Retina (tissue), 1 donor: ENCODE measurements at regions not wholly inside any gene's neighbourhood (a gene's known extent, or its start where the extent isn't known, plus 50 kb on each side); places are given as distances from the start of the nearest gene placed in this dataset.

ENCODE experiments used
- DNase-seq: peaks from one replicate; pipeline ENCODE4 v3.0.0-alpha.2; 2016

DNA sequence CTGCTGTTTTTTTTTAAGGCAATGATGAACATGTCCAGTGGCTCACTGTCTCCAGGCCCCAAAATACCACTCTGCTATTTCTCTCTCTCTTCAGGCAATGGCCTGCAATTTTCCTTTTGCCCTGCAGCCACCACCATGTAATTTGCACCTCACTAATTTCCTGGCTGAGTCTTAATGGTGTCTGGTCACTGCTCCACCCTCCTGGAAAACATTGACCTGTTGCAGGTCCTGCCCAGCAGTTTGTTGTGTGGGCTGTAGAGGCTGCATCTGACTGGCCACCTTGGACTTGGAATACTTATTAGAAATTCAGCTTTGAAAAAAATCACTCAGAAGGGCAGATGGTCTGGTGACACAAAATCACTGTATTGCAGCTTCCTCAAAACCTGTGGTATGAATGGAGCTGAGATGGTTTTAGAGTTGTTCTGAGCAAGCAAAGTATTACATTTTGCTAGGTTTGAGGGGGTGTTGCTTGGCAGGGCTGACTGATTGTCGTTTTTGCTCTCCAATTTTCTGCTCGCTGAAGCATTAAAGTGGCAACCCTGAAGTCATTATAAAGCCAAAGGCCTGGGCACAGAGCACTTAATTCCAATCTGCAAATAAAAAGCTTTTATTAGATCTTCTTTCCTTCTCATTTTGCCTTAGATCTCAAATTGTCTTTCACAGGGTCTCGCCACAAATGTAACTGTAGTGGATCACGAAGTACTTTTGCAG lies 134.8 kb downstream of the TMEM174 start:
- no peak for DNase-seq

DNA sequence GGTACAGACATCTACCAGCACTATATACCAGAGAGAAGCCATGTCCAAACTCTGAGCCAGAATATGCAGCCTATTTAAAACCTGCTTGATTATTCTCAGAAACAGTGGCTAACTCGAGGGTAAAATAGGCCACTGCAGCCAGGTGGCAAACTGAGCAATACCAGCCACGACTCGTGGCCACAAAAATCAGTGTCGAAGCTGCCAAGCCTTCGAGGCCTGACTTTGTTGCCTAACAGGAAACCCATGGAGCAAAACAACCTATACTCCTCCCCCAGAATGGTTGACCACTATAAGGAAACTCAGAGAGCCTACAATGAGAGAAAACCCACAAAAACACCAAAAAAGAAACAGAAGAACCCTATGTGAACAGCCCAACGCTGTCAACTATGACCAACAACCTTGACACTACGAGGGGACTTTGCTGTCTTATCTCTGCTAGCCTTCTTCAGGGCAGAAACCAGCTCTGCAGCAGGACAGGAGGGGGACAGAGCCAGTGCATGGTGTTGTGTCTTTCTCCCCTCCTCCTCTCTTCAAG lies 133.8 kb downstream of the TMEM174 start:
- no peak for DNase-seq

DNA sequence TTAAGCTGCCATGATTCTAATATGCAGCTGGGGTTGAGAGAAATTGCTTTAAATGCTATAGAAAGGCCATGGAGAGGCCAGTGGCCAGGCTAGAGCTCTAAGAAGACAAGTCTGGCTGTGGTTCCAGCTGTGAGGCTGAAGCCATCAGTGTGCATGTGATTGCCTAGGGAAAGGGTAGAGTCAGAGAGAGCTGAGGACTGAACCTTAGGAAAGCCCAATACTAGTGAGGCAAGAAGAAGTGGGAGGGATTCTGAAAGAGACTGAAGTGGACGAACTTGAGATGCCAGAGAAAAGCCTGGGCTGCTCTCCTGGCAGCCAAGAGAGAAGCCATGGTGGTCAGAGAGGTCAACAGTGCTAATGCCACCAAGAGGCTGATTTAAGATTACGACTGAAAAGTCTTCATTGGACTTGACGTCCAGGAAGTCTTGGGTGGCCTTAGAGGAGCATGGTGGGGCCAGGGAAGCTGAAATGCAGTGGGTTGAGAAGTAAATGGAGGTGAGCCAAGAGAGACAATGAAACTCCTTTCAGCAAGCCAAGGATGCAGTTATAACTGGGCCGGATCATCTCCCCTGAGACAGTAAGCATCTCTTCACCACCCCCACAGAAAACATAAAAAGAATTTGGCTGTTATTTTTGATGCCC lies 133.2 kb downstream of the TMEM174 start:
- DNase-seq: no peak

DNA sequence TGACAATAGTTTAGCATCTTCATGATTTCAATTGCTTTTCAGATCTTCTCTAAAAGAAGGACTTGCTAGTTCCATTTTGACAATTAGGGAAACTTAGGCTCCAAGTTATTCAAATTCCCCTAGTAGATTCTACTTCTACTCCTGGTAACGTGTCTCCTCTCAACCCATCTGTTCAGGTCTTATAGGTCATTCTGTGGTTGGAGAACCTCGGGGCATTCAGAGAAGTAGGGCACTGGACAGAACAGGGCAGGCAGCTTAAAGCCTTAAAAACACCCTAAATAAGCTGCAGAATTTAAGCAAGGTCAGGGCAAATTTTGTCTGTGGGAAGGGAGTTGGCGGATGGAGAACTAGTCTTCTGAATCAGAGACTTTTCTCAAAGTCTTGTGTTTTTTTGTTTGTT lies 132.4 kb downstream of the TMEM174 start:
- no peak for DNase-seq

DNA sequence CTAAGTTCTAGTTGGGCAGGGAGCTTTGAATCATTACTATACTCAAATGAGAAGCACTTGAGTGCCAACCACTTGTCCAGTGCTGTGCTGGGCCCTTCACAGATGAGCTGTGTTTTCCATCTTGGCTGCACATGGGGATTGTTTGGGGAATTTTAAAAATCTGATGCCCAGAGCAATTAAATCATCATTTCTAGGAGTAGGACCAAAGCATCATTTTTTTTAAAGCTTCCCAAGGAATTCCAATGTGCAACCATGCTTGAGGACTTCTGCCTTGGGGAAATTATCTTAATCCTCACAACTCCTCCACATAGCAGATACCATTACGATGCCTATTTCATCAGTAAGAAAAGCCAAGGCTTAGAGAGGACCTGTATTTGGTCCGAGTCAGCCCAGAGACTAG lies 131.4 kb downstream of the TMEM174 start:
- no peak for DNase-seq

DNA sequence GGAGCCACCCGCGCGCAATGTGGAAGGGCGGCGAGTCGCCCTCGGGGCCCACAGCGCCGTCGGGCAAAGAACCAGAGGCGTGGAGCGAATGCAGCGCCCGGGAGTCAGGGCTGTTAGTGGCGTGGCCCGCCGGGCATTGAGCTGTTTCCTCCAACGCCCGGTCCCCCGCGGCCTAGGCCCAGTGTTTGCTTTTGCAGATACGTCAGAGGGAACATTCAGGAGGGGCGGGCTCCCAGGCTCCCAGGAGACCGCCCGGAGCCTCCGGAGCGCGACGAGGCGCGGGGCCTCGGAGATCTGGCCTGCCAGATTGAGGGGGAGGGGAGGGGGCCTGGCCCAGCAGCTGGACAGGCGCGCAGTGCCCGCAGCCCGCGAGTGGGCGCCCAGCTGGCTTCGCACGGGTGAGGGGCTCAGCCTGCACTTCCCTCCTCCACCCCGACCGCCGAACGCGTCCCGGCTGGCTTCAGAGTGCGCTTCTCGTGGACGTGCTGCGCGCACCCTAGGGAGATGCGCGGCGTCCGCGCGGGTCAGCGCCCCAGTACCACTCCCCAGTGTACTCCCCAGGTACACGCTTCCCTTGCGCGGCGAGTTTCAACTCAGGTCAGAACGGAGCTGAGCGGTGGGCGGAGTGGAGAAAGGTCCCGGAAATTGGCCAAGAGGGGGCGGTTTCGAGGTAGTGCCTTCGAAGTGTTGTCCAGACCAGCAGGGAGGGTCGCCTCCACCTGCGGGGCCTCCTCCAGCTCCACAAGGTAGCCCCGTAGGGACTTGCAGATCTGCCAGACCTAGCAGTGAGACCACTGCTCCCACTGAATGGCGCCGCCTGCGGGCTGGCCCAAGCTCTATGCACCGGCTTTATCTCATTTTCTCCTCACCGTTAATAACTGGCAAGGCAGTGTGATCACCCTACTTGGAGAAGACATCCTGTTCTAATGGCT lies 130.4 kb downstream of the TMEM174 start:
- DNase-seq: peak; percentile 70

DNA sequence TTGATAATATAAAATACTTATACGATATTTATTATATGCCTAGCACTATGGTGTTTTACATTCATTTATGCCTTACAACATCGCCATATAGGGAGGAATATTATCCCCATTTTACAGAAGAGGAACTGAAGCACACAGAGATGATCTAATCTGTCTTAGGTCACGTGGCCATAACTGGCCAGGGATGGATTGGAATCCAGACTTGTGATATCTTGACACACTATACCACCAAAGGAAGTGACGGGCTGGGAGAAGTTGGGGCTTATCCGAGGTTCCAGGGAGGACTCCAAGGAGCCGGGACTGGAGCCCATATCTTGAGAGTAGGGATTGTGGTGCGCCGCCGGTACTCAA lies 129.8 kb downstream of the TMEM174 start:
- no peak for DNase-seq

DNA sequence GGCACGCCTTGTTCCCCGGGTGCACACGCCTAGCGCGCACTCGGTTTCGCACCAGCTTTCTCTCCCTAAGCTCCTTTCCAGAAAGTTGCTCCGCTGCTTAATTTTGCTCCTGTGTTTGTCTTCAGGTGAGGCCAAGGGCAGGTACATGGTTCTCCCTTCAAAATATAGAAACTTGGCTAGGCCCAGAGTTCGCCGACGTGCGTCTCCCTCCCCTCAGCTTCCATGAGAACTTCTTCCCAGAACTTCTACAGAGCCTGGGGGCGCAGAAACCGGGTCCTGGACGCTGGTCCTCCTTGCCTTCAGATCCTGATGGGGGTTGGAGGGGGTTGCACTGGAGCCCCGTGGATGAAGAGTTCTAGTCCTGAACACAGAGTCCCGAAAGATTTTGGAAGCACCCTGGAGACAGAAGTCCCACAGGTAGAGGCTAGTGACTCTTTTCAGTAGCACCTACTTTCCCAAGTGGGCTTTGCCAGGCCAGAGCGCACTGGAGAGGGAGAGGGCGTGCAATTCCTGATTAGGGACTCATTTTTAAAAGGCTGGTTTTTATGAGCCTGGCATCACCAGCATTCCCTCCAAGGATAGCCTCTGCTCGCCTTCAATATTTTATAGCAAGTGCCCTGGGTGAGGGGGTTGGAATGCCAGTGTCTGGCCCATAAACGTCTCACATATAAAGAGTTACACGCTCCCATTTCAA lies 128.4 kb downstream of the TMEM174 start:
- no peak for DNase-seq

DNA sequence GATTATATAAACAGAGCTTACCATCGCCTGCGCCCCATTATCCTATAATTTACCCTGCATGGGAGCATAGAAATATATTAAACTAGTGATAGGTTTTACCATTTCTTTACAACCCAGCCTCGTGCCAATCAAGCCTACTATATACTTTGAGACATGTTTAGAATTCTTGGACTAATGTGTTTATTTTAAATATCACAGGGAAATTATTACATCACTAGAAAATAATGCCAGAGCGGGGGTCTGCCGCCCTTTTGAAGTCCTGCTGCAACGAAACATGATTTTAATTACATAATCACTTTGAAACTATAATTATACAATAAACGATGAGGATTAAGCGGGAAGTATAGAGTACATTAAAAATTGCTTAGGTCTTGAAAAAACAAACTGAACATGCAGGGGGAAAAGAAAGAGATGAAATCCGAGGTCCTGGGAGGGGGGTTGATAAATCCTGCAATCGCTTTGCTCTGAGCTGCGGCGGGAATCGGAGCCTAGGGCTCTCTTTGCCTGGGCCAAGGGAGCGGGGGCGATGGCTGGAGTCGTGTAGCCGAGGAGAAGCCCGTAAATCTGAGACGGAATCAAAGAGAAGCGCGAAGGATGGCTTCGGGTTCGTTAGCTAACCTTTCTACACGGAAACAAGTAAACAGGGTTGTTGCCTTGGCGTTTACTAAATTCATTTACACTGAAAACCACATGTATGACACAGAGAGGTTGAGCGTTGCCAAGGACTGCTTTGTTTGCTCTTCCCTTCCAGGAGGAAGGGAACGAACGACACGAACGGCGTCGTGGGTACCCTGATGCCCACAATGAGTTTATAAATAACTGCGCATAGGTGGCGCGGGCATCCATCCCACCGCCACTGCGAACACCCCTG lies 127.6 kb downstream of the TMEM174 start:
- DNase-seq: peak; percentile 63

DNA sequence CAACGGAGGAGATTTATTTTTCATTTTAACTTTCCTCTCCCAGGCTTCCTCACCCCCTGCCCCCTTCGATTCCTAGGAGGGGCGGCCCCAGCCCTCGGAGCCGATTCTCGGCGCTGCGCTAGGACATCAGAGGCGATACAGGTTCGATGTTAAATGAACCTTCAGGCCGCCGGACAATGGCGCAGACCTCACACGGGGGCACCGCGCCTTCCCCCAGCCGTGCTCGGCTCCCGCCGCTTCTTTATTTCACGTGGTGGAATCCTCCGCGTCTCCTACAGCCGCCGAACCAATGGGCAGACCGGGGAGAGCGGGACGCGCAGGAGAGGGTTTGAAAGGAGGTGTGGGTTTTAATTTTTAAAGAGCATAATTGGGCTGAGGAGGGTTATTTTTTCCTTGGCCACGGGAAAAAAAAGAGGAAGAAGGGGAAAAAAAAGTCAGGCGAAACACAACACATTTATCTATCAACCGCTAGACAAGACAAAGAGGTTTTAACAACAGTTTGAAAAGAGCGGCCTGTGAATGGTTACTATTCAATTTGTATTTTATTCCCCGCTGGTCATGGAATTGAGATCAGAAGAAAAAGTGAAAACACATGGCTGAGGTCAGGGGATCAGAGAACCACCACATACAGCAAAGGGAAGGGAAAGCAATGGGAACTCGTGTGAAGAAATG lies 126.8 kb downstream of the TMEM174 start:
- DNase-seq: peak; percentile 81

DNA sequence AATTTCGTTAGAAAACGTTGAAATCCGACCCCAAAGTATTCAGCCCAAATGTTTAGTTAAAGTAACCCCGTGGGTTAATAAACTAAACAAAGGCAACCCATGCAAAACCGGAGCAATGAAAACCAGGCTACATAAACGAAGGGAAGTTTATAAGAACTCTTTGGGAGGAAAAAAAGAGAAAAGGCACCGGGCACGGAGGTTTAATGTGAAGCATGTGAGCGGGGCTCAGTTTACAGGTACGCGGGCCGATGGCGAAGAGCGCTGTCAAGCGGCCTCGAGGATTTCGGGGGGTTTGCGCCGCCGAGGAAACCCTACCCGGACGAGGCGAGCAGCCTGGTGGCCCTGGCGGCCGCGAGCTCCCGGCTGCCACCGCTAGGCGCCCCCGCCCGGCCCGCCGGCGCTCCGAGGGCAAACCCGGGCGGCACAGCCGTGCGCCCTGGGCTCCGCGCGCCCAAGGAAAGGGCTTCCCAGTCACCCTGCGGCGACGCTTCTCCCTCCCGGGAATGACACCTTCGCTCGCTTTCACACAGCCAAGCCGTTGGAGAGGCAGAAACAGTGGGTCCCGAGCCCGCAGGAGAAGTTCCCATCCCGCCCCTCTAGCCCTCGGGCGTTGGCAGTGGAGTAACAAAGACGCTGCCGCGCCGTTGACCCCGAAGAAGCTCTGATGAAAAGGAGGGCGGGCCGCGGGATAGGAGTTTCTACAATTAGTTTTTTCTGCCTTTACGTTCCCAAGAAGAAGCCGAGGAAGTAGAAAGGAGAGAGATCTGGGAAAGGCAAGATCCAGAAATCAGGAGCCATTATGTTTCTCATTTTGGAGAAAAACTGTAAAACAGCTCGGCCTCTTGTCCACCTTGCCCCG lies 126.0 kb downstream of the TMEM174 start:
- DNase-seq: peak; percentile 89

DNA sequence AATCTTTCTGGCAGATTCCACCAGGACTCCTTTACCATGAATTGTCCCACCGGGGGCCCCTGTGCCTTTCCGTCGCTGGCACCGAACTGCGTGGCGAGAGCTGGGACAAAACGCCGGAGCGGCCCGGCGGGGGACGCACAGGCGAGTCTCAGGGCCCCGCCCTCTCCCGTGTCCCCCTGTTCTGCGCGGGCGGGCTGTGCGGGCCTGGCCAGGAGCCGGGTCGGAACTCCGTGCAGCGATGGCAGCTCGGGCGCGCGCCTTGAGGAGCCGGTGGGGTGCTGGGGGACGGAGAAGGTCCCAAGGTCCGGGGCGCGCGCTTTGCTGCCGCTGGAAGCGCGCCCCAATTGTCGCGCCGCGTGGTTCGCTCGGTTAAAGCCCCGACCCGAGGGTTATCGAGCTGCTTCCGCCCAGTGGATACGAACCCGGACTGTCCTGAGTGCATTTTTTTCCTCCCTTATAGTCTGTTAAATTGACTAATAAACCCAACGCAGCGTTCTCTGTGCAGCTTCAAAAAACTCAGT lies 125.3 kb downstream of the TMEM174 start:
- DNase-seq: peak; percentile 65

DNA sequence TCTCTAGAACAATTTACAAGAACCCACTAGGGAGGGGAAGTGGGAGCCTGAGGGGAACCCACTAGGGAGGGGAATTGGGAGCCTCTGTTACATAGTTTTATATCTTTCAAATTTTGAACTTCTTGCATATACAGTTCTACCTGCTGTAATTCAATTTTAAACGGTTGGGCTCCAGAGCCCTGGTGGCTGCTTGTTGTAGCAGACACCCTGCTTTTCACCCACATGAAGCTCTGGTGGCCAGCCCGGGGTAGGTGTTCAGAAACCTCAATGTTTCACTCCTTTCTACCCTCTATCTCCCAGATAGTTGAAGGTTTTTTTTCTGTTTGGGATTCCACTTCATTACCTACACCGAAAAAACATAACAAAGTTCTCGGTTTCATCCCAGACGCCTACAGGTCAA lies 124.4 kb downstream of the TMEM174 start:
- DNase-seq: no peak

DNA sequence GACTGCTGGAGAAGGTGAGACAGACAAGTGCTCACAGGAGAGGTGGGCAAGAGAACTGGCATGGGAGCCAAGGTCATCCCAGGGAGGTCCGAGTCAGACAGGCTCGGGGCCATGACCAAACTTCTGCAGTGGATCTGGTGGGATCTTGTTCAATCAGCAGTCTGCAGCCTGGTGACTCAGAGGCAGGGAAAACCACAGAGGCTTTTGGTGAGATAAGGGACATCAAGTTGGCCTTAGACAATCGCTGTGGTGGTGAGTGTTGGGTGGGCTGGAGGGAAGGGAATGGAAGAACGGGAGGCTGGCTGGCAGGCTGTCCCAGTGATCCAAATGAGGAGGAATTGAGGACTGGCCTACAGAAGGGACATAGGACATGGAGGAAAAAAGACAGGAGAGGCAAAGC lies 123.8 kb downstream of the TMEM174 start:
- no peak for DNase-seq

DNA sequence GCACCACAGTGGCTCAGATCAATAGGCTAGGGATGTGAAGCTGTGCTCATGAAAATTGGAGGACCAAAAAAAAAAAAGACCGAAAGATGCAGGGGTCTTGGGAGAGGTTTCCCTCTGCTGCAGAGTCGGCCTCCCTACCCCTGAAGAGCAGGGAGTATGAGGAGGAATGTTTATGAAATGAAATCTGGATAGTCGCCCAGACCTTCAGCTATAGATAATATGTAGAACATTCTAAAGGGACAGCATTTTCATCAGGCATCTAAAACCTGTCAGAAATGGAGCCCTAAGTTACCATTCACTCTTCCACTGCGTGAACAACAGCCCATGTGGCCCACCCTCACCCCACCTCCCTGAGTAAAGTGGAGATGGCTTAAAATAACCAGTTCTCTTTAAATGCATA lies 122.9 kb downstream of the TMEM174 start:
- DNase-seq: no peak

DNA sequence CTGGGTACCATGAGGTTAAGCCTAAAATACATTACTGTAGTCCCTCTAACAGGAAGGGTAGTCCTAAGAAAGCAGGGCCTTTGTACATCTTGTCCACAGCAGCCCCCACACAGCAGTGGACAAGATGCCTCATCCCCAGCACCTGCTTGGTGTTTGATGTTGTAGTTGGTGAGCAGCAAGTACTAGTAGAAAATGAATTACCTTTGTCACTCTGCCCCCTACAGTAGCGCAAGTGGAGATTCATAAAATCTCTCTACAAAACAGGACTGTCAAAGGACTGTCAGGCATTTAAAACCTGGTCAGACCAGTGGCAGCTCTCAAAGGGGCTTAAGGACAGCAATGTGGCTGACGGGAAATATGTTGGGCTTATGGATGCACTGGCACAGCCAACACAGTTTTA lies 122.5 kb downstream of the TMEM174 start:
- no peak for DNase-seq

DNA sequence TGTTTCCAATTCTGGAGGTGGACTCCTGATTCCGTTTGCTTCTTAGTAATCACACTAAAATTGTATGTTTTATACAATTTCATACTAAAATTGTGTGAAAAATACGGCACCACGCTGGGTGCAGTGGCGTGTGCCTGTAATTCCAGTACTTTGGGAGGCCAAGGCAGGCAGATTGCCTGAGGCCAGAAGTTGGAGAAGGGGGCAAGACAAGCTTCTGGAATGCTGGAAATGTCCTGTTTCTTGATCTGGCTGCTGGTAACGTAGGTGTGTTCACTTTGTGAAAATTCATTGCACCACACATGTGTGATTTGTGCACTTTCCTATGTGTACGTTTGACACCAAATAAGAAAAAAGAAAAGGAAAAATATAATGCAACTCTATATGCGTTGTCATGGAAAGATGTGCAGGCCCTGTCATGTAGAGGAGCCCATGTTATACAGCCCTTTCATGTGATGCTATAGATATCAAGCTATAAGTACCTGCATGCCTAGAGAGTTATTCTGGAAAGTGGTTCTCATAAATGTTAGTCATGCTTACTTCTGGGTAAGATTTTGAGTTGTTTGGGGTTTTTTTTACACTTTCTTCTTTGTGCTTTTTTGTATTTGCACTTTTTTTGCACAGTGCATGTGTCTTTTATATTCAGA lies 119.9 kb downstream of the TMEM174 start:
- no peak for DNase-seq

DNA sequence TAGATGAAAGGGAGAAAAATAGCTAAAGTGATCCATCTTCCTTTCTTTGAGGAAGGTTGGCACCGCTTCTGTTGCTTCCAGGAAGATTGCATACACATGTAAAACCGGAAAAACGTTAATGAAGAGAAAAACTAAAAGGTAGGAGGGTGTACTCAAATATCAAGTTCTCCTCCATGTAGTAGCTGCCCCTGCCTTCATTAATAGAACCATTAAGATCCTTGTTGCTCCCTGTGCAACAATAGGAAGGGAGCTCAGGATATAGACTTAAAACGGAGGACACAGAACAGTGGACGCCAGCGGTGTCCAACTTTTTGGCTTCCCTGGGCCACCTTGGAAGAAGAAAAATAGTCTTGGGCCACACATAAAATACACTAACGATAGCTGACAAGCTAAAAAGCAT lies 118.9 kb downstream of the TMEM174 start:
- no peak for DNase-seq

DNA sequence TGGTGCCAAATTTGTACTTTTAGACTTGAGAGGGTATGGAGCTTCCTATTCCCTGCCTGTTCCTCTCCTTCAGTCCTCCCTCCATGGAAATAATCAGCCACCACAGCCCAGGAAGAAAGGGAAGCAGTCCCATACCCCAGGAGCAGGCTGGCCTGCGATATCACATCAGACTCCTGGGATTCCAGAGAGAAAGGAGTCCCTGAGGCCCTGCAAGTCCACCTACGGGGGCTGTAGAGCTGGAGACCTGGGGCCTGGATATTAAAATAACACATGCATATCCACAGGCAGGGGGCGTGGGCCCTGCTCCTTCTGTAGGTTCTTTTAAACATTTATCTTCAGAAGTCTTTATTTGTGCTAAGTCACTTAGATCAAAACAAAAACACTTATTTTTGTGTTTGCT lies 117.2 kb downstream of the TMEM174 start:
- DNase-seq: no peak
